Ectodermal cell (in vitro differentiated cells): ENCODE measurements at regions not wholly inside any gene's neighbourhood (a gene's known extent, or its start where the extent isn't known, plus 50 kb on each side); places are given as distances from the start of the nearest gene placed in this dataset.

Experiments used
- H3K27ac ChIP-seq: 2 replicates; pipeline ENCODE4 v1.7.0; 2013; ENCODE audit warnings: mild to moderate bottlenecking, low read depth, low read length; ENCODE audit not compliant: insufficient read depth, poor library complexity, severe bottlenecking
- H3K27me3 ChIP-seq: 2 replicates; pipeline ENCODE4 v1.7.0; 2013; ENCODE audit warnings: mild to moderate bottlenecking, low read length; ENCODE audit not compliant: insufficient read depth, control insufficient read depth, poor library complexity, severe bottlenecking
- H3K36me3 ChIP-seq: one replicate; pipeline ENCODE4 v1.7.0; 2013; ENCODE audit warnings: low read length; ENCODE audit not compliant: control insufficient read depth, insufficient read depth
- H3K4me1 ChIP-seq: one replicate; pipeline ENCODE4 v1.7.0; 2013; ENCODE audit warnings: low read length; ENCODE audit not compliant: control insufficient read depth, insufficient read depth
- H3K4me3 ChIP-seq: 2 replicates; pipeline ENCODE4 v1.7.0; 2013; ENCODE audit warnings: low read depth, low read length, control low read depth; ENCODE audit not compliant: insufficient read depth
- H3K9me3 ChIP-seq: 2 replicates; pipeline ENCODE4 v1.7.0; 2013; ENCODE audit warnings: mild to moderate bottlenecking, low read length, moderate library complexity; ENCODE audit not compliant: control insufficient read depth
- WGBS, 2 experiments: methylation state at CpG; one replicate each; pipeline ENCODE4 v1.1.7; 2013; ENCODE audit warnings: missing lambda C conversion rate in 2 of 2; 5-methylcytosine and 5-hydroxymethylcytosine counted together

DNA sequence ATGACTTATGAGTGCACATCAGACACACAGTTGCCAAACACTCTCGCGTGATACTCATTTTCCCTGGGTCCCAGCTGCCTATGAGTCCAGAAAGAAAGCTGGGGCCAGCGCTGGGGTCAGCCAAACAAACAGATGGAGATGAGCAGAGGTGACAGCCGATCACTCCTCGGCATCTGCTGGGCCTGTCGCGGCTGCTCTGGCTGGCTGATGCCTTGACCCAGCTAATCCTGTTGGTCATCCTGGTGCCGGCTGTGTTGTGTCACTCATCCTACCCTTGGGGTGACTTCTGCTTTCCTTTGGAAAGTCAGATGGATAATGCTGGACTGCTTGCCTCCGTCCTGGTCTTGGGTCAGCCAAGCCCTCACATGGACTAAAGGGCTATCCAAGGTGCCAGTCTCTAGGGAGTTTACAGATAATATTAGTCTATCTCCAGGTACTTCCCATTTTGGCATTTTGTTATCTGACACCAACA lies 105.3 kb upstream of the PDZRN3 start:
- H3K27ac ChIP-seq = no peak overlapping the region
- H3K4me3 ChIP-seq = no peak overlapping the region
- no peaks in the 10 kb centered on the region for H3K36me3 ChIP-seq
- WGBS, 2 experiments = 71 to 75% methylated on average over 9 of the region's 9 CpGs
- H3K27me3 ChIP-seq = no peaks in the 10 kb centered on the region
- H3K9me3 ChIP-seq = no peaks in the 10 kb centered on the region
- H3K4me1 ChIP-seq = peaks cover 23% of the 10 kb centered on the region

- H3K9me3 ChIP-seq = no peaks in the 10 kb centered on the region
- peak overlapping the region; percentile 57 for H3K27ac ChIP-seq
- 87 to 90% methylated on average over 2 of the region's 2 CpGs for whole genome bisulfite sequencing, 2 experiments
- peaks cover 23% of the 10 kb centered on the region for H3K4me1 ChIP-seq
- no peaks in the 10 kb centered on the region for H3K27me3 ChIP-seq
- H3K36me3 ChIP-seq = no peaks in the 10 kb centered on the region
- no peak overlapping the region for H3K4me3 ChIP-seq
These were observed 103.1 kb upstream of the PDZRN3 start for GRCh38 chr3:73727854-73728253.

DNA sequence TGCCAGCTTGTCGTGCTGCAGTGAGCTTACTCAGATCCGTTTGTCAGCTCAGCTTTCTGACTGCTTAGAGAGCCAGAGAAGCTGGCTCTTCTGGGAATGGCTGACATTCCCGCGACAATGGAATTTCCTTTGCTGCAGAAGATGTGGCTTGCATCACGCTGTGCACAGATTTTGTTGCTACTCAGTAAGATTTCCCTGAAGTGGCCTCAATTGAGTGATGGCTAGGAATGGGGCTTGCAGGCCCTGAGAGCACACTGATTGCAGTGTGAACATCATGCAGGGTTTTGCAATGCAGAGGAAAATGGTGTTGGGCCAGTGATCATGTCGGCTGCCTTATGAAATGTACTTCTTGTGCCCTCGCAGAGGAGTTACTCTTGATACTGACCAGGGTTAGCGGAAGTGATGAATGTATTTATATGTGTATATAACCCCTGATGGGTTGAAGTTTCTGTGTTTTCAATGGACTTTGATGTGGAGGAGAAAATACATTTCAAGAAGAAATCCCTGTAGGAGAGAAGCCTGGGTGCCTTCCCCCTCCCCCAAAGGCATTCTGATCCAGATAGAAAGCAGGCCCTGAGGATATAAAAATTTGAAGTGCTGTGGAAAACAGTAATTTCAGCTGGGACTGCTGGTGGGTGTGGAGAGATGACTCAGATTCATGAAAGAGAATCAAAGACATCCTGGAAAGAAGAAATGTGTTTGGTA lies 102.5 kb upstream of the PDZRN3 start:
- Histone ChIP-seq H3K9me3 (no peaks in the 10 kb centered on the region), H3K4me1 (peaks cover 23% of the 10 kb centered on the region), H3K27me3 (no peaks in the 10 kb centered on the region), H3K4me3 (no peak overlapping the region), H3K27ac (peak overlapping the region; percentile 57), H3K36me3 (no peaks in the 10 kb centered on the region)
- WGBS, 2 experiments = 36 to 40% methylated on average over 8 of the region's 8 CpGs

GRCh38 chr3:73723596-73723995 lies 98.9 kb upstream of the PDZRN3 start:
- 89 to 92% methylated on average over 3 of the region's 3 CpGs for WGBS, 2 experiments

GRCh38 chr3:73719861-73720260 lies 95.1 kb upstream of the PDZRN3 start:
- H3K27ac ChIP-seq = no peak overlapping the region
- H3K9me3 ChIP-seq = no peaks in the 10 kb centered on the region
- peaks cover 4% of the 10 kb centered on the region for H3K4me1 ChIP-seq
- no peaks in the 10 kb centered on the region for H3K36me3 ChIP-seq
- H3K27me3 ChIP-seq = no peaks in the 10 kb centered on the region
- 90% methylated on average over 6 of the region's 6 CpGs for WGBS, 2 experiments
- no peak overlapping the region for H3K4me3 ChIP-seq

More at GRCh38 chr3:73723596-73723995, 98.9 kb upstream of the PDZRN3 start:
- Histone ChIP-seq H3K27me3 (no peaks in the 10 kb centered on the region), H3K4me1 (peaks cover 18% of the 10 kb centered on the region), H3K36me3 (no peaks in the 10 kb centered on the region), H3K9me3 (no peaks in the 10 kb centered on the region), H3K27ac (no peak overlapping the region), H3K4me3 (no peak overlapping the region)

GRCh38 chr3:73719413-73719851 lies 94.7 kb upstream of the PDZRN3 start:
- no peak overlapping the region for H3K27ac ChIP-seq
- peaks cover 4% of the 10 kb centered on the region for H3K4me1 ChIP-seq
- H3K9me3 ChIP-seq = no peaks in the 10 kb centered on the region
- WGBS, 2 experiments = 96 to 98% methylated on average over 5 of the region's 5 CpGs
- H3K27me3 ChIP-seq = no peaks in the 10 kb centered on the region
- no peak overlapping the region for H3K4me3 ChIP-seq
- H3K36me3 ChIP-seq = no peaks in the 10 kb centered on the region

DNA sequence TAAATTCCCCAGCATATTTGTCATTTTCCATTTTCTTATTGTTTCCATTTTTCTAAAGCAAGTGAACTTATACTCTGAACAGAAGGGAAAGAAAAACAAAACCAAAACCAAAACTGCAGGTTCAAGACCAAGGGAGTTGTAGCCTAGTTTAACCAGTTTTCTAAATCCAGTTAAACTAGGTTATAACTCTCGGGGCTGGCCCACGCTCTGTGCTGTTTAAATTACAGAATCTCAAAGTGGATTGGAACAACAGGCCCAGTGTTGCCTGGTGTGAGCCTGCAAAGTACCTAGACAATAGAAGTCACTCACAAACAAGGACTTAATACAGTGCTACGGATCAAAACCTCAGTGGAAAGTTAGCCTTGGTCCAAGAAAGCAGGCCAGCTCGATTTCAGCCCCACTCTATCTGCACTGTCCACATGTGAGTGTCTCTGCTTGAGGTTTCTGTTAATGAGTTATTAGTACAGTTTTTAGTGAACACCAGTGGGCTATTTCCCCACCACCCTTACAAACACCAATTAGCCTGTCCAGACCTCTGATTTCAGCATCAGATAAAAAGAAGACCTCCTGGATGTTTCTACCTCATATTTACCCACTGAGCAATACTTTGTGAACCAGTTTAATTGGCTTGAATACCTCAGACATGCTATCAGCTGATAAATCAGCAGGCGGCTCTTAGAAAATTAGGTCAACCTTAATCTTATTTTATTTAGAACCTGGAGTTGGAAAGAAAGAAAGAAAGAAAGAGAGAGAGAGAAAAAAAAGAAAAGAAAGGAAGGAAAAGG lies 93.8 kb upstream of the PDZRN3 start:
- Histone ChIP-seq H3K4me1 (peaks cover 4% of the 10 kb centered on the region), H3K27ac (no peak overlapping the region)
- WGBS, 2 experiments = 74 to 80% methylated on average over 4 to 5 of the region's 5 CpGs

GRCh38 chr3:73716418-73716817 lies 91.7 kb upstream of the PDZRN3 start:
- Histone ChIP-seq H3K36me3 (no peaks in the 10 kb centered on the region), H3K4me3 (no peak overlapping the region), H3K9me3 (no peaks in the 10 kb centered on the region), H3K27ac (no peak overlapping the region), H3K4me1 (peaks cover 4% of the 10 kb centered on the region), H3K27me3 (no peaks in the 10 kb centered on the region)
- WGBS, 2 experiments = 92 to 93% methylated on average over 2 to 3 of the region's 3 CpGs

More for the DNA sequence above, 93.8 kb upstream of the PDZRN3 start:
- H3K36me3 ChIP-seq = no peaks in the 10 kb centered on the region
- H3K4me3 ChIP-seq = no peak overlapping the region
- no peaks in the 10 kb centered on the region for H3K27me3 ChIP-seq
- H3K9me3 ChIP-seq = no peaks in the 10 kb centered on the region

GRCh38 chr3:73710340-73710739 lies 85.6 kb upstream of the PDZRN3 start:
- H3K36me3 ChIP-seq = no peaks in the 10 kb centered on the region
- H3K27ac ChIP-seq = no peak overlapping the region
- WGBS, 2 experiments = 86 to 100% methylated on average over 1 of the region's 1 CpG
- H3K27me3 ChIP-seq = no peaks in the 10 kb centered on the region
- H3K9me3 ChIP-seq = no peaks in the 10 kb centered on the region
- no peak overlapping the region for H3K4me3 ChIP-seq
- H3K4me1 ChIP-seq = no peaks in the 10 kb centered on the region

- H3K27me3 ChIP-seq = no peaks in the 10 kb centered on the region
- H3K4me3 ChIP-seq = no peak overlapping the region
- no peak overlapping the region for H3K27ac ChIP-seq
- WGBS, 2 experiments = 94 to 95% methylated on average over 1 of the region's 1 CpG
- H3K9me3 ChIP-seq = no peaks in the 10 kb centered on the region
- no peaks in the 10 kb centered on the region for H3K4me1 ChIP-seq
- H3K36me3 ChIP-seq = no peaks in the 10 kb centered on the region
These were observed 85.0 kb upstream of the PDZRN3 start for GRCh38 chr3:73709712-73710111.
